OCI-LY1 (cell line): ENCODE measurements at regions not wholly inside any gene's neighbourhood (a gene's known extent, or its start where the extent isn't known, plus 50 kb on each side); places are given as distances from the start of the nearest gene placed in this dataset.

Experiments used
- CTCF ChIP-seq: fragments of 200-600 bp; sonication (generic), shearing (Covaris generic); IDR thresholded peaks from 2 replicates; pipeline ENCODE4 v1.5.1; 2017; ENCODE audit warnings: mild to moderate bottlenecking, antibody characterized with exemption, low read length, moderate library complexity, mixed read lengths
- EZH2 ChIP-seq: fragments of 200-600 bp; sonication (generic), shearing (Covaris generic); IDR thresholded peaks from 2 replicates; pipeline ENCODE4 v1.8.0; 2017; ENCODE audit warnings: borderline replicate concordance, mixed run types, mild to moderate bottlenecking, antibody characterized with exemption, low read length, moderate library complexity, mixed read lengths

- TF ChIP-seq EZH2 (no peak), CTCF (no peak)
Observed at GRCh38 chr2:41703123-41703522, 344.7 kb upstream of the PKDCC start.
